Gastroesophageal sphincter (tissue), 3 donors: ENCODE measurements at regions not wholly inside any gene's neighbourhood (a gene's known extent, or its start where the extent isn't known, plus 50 kb on each side); places are given as distances from the start of the nearest gene placed in this dataset.

Experiments
- EP300 ChIP-seq: sonication (generic); formaldehyde crosslinking; IDR thresholded peaks from one replicate; pipeline ENCODE4 v1.6.1; 2017; ENCODE audit warnings: antibody characterized with exemption, mild to moderate bottlenecking
- POLR2A ChIP-seq, 2 donors: fragments of 450-650 bp; IDR thresholded peaks; one replicate each; pipeline ENCODE4 v1.6.1; 2017; ENCODE audit warnings: antibody characterized with exemption in 2 of 2, mild to moderate bottlenecking in 2 of 2, moderate library complexity in 1 of 2
- POLR2AphosphoS5 ChIP-seq: sonication (generic); formaldehyde crosslinking; IDR thresholded peaks from one replicate; pipeline ENCODE4 v1.6.1; 2017; ENCODE audit warnings: antibody characterized with exemption
- TF ChIP-seq, protein P1 (sequence below), 4 experiments: fragments of 200-600 bp in 2 of 4; fragments of 450-650 bp in 2 of 4; sonication (generic) in 1 of 4; IDR thresholded peaks; one replicate each; pipeline ENCODE4 v1.5.1; 2017 to 2019; ENCODE audit warnings: antibody characterized with exemption in 4 of 4, mild to moderate bottlenecking in 2 of 4, moderate library complexity in 2 of 4

DNA sequence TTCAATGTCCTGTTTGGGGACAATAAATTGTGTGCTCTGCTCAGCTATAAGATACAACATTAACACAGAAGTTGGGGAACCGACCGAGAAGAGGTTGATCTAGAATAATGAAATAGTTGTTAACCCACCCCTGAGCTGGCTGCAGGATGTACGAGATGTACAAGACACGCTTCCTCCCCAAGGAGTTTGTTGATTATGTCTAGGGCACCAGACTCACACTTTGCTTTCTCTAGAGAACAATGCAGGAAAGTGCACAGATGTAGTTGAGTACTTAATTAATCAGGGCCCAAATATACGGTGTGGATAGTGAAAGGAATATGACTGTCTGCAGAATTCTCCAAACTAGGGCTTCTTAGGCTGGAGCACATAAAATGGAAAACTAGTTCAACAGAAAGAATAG lies 415.2 kb upstream of the TNP1 start:
- TF ChIP-seq POLR2A (IDR thresholded peaks at IDR 0.05) (no peak), POLR2AphosphoS5 (no peak), EP300 (no peak)
- TF ChIP-seq, protein P1, sequence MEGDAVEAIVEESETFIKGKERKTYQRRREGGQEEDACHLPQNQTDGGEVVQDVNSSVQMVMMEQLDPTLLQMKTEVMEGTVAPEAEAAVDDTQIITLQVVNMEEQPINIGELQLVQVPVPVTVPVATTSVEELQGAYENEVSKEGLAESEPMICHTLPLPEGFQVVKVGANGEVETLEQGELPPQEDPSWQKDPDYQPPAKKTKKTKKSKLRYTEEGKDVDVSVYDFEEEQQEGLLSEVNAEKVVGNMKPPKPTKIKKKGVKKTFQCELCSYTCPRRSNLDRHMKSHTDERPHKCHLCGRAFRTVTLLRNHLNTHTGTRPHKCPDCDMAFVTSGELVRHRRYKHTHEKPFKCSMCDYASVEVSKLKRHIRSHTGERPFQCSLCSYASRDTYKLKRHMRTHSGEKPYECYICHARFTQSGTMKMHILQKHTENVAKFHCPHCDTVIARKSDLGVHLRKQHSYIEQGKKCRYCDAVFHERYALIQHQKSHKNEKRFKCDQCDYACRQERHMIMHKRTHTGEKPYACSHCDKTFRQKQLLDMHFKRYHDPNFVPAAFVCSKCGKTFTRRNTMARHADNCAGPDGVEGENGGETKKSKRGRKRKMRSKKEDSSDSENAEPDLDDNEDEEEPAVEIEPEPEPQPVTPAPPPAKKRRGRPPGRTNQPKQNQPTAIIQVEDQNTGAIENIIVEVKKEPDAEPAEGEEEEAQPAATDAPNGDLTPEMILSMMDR (IDR thresholded peaks at IDR 0.05): no peak
